GM19468 (cell line): ENCODE measurements at regions not wholly inside any gene's neighbourhood (a gene's known extent, or its start where the extent isn't known, plus 50 kb on each side); places are given as distances from the start of the nearest gene placed in this dataset.

Source experiments
- ATAC-seq: cut with Tn5 transposase; IDR thresholded peaks from one replicate; pipeline ENCODE4 v1.9.1; 2021; ENCODE audit warnings: mild to moderate bottlenecking, moderate library complexity, moderate number of reproducible peaks; ENCODE audit not compliant: unreplicated experiment; ENCODE audit errors: extremely low read depth

DNA sequence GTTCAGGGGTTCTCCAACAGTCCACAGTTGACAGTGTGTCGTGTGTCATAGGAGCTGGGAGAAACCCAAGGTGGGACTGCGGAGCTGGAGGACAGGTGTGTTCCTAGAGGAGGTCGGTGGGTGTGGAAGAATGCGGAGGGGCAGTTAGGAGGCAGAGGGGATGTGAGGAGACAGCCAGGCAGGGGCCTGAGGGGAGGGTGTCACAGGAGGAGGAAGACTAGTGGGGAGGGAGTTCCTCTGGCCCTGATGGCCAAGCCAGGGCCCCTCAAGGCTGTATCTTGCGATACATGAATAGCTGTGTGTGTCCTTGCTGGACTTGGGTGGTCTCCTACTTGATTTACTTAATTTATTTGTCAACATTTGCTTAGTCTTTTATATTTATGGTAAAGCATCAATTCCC lies 519.6 kb upstream of the HS6ST1 start:
- no peak for ATAC-seq

DNA sequence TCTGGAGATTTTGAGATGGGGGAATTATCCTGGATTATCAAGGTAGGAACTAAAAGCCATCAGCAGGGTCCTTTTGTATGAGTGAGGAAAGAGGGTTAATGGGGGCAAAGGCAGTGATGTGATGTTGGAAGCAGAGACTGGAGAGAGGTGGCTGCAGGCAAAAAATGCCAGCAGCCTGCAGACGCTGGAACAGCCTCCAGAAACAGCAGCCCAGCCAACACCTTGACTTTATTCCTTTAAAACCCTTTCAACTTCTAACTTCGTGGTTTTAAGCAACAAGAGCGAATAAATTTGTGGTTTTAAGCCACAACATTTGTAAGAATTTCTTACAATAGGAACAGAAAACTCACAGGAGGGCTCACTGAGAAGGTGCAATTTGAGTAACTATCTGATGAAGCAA lies 523.1 kb upstream of the HS6ST1 start:
- ATAC-seq: no peak

DNA sequence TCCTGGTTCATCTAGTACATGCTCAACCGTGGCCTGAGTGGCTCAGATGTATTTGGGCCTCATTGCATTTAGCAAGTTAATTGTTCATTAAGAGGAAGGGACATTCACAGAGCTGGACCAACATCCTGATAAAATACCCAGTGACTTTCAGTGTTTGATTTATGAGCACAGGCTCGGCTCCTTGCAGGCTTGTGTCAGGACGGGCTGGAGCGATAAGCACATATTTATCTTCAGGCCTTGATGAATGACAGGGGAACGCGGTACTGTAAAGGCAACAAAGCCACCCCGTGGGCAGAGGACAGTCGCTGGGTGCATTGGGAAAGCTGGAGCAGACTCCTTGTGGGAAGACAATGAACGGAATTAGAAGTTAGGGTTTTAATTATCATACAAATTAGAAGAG lies 548.6 kb upstream of the HS6ST1 start:
- no peak for ATAC-seq

DNA sequence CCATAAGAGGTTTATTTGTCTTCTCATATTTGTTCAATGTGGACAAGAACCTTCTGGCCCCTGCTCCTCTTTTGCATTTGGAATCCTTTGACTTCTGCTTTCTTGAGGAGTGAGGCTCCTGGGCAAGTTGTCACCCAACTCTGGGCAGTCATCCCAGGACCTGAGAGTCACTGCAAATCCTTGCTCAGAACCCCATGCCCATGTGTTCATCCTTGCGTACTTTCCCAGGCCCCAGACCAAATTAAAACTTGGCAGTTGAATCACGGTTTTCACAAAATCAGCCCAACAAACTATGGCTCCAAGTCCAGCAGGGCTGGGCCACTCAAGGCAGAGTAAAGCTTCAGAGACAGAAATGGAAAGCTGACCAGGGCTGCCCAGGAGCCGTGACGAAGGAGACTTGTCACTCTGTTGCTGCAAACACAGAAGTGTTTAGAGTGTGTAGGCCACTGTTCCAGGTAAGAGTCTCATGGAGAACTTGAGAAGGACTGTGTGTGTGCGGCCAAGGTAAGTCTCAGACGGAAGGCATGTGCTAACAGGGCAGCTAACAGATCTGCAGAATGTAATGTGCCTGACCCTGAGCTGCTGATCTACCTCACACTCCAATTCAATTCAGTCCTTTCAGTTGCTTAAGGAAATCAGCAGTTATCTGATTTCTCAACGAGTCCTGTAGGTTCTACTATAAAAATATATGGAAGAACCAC lies 549.4 kb upstream of the HS6ST1 start:
- no peak for ATAC-seq

DNA sequence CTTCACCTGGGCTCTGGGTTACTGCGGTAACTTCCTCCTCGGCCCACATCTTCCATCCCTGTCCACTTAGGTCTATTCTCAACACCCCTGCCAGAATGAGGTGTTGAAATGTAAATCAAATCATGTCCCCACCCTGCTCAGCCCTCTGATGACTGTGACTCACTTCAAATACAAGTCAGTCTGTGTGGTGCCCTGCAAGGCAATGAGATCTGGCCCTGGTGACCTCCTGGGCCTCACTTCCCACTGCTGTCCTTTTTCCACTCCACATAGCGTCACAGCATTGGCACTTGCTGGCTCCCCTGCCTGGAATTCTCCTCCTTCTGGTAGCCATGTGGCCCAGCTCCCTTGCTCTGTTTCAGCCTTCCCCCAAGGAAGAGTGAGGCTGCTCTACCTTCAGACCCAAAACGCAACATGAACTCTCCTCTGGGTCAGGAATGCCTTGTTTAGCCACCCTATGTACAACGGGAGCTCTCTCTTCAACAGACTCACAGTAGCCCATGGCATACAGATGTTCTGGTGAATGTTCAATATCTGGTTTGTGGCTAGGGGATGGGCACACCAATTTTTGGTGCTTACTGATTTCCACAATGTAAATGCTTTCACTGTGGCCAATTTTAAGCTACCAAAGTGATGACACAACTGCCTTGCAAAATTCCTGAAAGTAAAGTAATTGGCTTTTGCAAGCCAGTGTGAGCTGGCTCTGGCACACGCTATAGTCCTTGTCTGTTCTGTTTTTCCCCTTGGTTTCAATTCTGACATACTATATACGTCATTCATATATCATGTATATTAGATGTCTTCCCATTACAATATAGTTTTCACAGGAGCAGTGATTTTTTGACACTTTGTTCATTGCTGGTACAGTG lies 550.3 kb upstream of the HS6ST1 start:
- no peak for ATAC-seq

DNA sequence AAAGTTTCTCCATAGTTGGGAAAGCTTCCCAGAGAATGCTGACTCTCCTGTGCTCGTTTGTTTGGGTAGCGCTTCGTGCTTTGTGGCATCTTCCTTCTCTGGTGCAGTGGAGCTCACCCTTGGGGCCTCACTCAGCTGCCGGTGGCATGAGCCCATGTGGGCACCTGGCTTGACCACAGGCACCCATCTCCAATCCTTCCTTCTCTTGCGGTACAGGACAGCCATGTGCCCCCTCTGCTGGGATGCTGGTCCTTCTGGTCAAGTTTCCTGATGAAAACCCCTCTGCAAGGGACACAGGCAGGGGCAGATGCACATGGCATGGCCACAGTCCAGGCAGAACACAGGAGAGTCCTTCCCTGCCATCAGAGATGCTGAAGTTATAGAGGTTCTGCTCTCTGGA lies 555.9 kb upstream of the HS6ST1 start:
- ATAC-seq: no peak

DNA sequence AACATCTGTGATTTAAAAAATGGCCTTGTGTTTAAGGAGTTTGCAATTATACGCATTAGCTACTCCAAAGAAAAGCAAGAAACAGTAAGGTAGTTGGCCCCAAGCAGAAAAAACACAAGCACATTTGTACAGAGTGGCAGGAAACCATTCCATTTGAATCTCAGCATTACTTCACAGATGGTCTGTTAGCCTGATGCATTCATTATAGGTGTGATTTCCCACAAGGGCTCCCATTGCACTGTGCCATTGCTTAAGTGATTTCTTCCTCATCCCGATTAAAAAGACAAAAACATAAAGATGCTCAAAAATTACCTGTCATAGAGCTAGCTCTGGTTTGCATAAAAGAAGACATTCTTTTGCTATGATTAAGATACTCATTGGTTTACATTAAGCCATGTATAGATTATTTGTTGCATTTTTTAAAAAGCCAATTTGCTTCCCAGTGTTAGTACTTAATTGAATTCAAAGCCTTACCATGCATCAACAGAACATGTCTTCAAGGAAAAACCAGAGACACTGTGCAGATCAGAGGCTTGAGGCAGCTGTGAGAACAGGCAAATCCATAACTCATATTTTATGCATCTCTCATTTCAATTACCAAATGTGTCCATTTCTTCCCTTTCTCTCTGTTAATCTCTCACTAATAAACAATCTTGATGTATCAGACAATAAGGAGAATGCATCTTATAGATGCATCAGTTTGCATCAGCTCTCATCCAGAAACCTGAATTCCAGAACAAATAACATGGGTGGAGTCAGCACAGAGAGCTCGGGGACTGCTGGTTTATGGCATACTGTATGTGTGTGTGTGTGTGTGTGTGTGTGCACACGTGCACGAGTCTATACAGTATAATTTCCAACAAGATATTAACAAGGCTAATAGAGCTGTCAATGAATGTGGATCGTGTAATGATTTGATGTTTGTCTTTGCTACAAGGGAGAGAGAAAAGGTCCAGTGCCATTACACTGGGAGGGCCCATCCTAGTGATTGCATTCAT lies 558.6 kb upstream of the HS6ST1 start:
- no peak for ATAC-seq

DNA sequence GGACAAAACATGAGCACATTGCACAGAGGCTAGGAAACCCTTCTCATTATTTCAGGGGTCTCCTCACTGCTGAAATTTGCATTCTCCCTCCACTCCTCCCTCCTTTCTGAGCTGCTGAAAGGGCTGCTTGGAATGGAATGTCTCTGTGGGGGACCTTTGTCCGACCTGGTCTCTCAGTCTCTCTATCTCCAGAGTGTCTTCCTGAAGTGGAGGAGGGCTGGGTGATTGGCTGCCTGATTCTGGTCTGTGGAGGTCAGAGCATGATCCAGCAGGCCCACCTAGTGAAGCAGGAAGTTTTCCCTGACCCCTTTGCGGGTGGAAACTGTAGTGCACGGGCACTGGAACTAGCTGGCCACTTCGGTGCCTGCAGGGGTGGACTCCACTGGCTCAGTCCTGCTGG lies 560.5 kb upstream of the HS6ST1 start:
- ATAC-seq: no peak

DNA sequence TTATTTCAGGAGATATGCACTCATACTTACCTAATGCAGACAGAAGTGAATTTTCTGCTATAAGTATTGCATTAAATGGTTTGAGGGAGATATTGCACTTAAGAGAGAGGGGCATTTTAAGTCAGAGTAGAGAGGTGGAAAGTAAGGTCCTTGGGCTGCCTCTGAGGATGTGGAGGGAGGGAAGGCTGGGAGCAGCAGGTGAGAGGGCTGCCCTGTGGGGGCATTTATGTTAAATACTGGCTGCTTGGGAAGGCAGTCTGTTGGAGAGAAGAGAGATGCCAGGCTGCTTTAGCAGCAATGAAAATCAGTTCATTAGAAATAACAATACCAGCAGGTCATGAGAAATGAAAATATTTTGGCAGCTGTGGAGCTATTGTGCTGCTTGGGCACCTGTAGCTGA lies 576.2 kb upstream of the HS6ST1 start:
- no peak for ATAC-seq

DNA sequence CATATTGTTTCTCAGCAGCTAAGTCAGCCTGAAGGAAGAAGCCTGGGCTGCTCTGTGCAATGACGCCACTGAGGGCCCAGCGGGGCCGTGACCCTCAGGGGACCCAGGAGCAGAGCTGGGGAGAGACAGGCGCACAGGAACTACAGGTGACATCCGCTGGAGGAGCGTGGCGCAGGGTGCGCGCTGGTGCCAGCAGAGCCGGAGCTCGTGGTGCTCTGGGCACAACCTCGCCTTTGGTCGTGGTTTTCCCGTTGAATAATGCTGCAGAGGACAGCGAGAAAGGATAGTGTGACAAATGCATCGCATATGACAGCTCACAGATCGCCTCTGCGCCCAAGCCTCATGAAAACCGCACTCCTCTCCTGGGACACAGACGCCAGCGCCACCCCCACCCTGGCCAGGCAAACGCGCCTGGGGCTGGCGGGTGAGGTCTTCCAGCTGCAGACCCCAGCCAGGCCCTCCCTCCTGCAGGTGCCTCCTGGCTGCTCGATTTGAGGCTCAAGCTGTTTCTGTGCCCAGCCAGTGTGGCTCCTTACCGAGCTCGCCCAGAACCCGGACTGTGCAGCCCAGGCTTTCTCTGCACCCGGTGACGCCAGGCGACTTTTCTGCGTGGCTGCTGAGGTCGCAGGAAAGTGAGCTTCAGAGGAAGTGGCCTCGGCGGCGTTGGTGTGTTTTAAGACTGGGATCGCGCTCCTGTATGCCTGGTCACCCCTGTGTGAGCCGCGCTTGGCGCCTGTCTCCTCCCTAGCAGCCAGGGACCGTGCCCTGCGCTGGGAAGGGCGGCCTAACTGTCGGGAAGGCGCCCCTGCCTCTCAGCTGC lies 583.1 kb upstream of the HS6ST1 start:
- ATAC-seq: no peak

DNA sequence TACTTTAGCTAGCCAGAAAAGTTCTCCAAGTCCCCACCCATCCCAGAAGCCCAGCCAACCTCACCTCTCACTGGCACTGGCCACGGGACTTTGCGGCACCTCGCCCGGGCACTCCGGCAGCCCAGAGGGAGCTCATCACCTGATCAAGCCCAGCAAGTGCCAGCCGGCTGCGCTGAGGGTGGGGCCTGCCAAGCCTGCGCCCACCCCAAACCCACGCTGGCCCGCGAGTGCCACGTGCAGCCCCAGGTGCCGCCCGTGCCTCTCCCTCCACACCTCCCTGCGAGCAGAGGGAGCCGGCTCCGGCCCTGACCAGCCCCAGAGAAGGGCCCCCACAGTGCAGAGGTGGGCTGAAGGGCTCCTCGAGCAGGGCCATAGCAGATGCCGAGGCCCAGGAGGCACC lies 585.0 kb upstream of the HS6ST1 start:
- no peak for ATAC-seq

DNA sequence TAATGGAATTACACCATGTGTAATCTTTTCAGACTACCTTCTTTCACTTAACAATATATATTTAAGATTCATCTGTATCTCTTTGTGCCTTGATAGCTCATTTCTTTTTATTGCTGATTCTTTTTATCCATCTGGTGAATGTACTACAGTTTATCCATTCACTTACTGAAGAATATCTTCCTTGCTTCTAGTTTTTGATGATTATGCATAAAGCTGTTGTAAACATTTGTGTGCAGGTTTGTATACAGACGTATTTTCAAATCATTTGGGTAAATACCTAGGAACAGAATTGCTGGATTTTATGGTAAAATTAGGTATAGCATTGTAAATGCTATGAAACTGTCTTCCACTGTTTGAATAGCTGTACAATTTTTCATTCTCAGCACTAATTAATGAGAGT lies 592.6 kb upstream of the HS6ST1 start:
- ATAC-seq: no peak

DNA sequence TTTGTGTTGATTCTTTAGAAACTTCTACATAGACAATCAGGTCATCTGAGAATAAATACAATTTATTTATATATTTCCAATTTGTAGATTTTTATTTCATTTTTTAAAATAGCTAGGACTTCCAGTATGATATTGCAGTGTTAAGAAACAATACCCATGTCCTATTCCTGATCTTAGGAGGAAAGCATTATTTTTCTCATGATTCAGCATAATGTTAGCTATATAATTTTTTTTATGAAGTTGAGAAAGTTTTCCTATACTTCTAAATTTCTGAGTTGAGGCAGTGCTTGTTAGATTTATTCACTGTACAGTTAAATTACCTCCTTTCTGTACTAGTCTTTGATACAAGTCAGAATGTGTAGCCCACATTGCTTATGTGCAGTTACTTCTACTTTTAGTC lies 595.7 kb upstream of the HS6ST1 start:
- no peak for ATAC-seq

DNA sequence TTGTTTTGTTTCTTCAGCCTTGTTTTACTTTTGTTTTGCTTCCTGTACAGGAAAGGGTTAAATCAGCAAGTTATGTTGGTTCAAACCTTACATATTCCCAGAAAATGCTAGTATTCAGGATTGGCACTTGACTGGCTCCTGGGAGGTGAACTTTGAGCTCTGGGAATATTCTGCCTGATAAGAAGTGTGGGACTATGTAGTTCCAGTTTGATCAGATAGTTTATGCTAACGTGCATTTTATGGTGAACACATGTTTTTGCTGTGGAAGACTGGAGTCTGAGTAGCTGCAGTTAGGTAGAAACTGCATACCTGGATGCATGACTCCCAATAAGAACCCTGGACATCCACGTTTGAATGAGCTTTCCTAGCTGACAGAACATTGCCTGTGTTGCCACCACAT lies 603.1 kb upstream of the HS6ST1 start:
- no peak for ATAC-seq

DNA sequence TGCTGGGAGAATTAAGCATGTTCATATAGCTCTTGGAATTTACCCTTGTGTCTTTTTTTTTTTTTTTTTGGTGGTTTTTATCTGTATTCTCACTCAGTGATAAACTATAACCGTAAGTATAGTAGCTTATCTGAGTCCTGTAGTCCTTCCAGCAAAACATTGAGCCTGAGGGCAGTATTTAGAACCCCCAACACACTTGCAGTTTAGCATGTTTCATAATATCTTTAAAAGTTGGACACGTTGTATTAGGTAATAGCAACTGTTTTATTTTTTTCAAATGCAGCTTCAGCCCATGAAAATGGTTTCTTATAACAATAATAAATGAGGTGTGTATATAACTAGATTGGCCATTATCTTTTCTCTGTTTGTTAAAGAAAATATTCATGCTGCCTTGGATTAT lies 603.5 kb upstream of the HS6ST1 start:
- no peak for ATAC-seq

DNA sequence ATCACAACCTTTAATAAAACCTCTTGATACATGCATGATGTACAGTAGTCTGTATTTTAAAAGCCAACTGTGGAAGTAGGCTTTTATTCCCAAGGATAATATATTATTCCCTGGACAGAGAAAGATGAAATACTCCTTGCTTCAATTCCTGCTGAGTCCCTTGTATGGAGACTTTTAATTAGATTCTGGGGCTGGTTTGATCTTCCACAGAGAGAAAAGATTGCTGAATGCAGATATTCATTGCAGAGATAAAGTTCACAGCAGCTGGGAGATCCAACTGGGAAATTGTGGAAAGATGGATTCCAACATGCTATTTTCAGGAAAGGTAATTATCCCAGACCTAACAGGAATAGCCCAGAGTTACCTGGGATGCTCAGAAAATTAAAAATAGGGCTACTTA lies 607.0 kb upstream of the HS6ST1 start:
- ATAC-seq: no peak

DNA sequence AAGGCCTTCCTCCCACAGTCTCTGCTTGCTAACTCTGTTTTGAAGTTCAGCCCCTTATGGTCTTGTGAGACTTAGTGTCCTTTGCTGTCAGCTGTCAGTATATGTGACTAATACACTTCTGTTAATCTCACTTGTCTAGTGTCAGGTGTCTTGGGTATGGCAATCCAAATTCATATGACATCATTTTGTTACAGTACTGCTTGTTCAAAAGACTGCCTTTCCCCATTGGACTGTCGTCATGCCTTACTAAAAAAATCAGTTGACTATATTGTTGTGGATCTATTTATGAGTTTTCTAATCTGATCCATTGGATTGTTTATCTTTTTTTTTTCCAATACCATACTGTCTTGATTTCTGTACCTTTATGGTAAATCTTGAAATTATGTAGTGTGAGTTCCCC lies 611.4 kb upstream of the HS6ST1 start:
- ATAC-seq: no peak

DNA sequence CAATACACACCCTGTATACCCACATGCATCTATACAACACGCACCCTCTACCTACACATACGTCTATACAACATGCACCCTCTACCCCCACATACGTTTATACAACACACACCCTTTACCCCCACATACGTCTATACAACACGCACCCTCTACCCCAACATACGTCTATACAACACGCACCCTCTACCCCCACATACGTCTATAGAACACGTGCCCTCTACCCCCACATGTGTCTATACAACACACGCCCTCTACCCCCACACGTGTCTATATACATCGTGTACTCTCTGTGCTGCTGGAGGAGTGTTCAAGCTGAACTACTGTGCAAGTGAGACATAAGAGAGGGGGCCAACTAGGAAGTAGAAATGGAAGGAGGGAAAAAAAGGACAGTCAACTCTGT lies 621.7 kb upstream of the HS6ST1 start:
- ATAC-seq: no peak

DNA sequence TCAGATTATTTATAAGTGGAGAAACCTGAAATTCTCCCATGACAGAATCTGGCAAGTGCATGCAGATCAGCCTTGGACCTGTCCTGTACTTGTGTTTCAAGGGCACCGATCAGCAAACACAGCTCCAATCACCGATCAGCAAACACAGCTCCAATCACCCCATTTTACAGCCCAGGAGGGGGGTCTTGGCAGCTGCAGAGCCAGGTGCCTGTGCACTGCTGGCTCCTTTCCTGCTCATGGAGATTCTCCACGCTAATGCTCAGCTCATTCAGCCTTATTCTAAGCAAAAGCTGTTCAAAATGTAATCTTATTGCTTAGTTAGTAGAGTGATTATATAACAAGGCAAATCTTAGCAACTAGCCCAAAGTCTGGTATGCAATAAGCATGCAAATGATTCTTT lies 623.1 kb upstream of the HS6ST1 start:
- no peak for ATAC-seq

DNA sequence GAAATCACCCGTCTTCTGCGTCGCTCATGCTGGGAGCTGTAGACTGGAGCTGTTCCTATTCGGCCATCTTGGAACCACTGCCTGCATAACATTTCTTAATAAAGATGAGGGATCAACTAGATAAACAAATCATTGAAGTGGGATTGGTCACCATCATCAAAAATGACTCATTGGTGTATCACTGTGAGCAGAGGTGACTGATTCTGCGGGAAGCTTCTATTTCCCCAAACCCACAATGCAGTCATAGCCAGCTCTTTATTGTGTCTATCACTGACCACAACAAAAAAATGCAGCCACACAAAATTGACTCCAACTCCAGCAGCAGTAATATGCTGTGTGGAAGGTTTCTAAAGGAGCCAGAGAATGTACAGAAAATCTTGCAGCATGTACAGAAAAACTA lies 630.7 kb upstream of the HS6ST1 start:
- no peak for ATAC-seq
